Skeletal muscle satellite cell (primary cell): ENCODE measurements at regions not wholly inside any gene's neighbourhood (a gene's known extent, or its start where the extent isn't known, plus 50 kb on each side); places are given as distances from the start of the nearest gene placed in this dataset.

Source experiments
- H3K27me3 ChIP-seq: 2 replicates; pipeline ENCODE4 v1.7.0; 2013; ENCODE audit warnings: low read length; ENCODE audit not compliant: control insufficient read depth, insufficient read depth
- H3K36me3 ChIP-seq: 2 replicates; pipeline ENCODE4 v1.7.0; 2013; ENCODE audit warnings: mild to moderate bottlenecking, control low read depth, low read length; ENCODE audit not compliant: insufficient read depth
- H3K4me1 ChIP-seq: 2 replicates; pipeline ENCODE4 v1.7.0; 2013; ENCODE audit warnings: low read length; ENCODE audit not compliant: control insufficient read depth, insufficient read depth
- H3K4me2 ChIP-seq: 2 replicates; pipeline ENCODE4 v1.7.0; 2013; ENCODE audit warnings: mild to moderate bottlenecking, low read length
- H3K4me3 ChIP-seq: 2 replicates; pipeline ENCODE4 v1.7.0; 2013; ENCODE audit warnings: low read length
- H3K9ac ChIP-seq: 2 replicates; pipeline ENCODE4 v1.7.0; 2013; ENCODE audit warnings: mild to moderate bottlenecking, low read depth, low read length, moderate library complexity
- H3K9me3 ChIP-seq: replicated peaks from 2 replicates; pipeline ENCODE4 v1.7.0; 2013; ENCODE audit warnings: mild to moderate bottlenecking, control low read depth, low read length

GRCh38 chr5:93313672-93314071 lies 267.3 kb downstream of the NR2F1-AS1 start:
- Histone ChIP-seq H3K4me1 (peaks cover under 1% of the 10 kb centered on the region), H3K4me2 (no peak overlapping the region), H3K4me3 (no peak overlapping the region), H3K9ac (no peak overlapping the region), H3K27me3 (no peaks in the 10 kb centered on the region), H3K9me3 (no peaks in the 10 kb centered on the region), H3K36me3 (no peaks in the 10 kb centered on the region)

DNA sequence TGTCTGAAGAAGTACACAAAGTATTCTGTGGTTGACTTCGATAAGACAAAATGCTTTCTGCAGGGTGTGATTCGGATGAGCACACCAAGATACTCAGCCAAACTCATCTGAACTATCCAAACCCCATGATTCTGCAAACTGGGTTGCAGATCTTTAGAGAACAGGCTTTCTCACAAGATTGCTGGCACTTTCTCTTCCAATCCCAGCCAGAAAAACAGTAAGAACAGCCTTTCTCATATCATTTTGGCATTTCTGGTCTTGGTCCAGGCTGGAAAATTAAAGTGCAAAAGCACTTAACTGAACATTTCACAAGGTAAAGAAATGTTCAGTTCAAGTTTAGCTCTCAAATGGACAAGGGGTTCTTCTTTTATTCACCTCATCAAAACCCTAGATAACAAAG lies 269.1 kb downstream of the NR2F1-AS1 start:
- Histone ChIP-seq H3K27me3 (no peaks in the 10 kb centered on the region), H3K4me3 (no peak overlapping the region), H3K9me3 (no peaks in the 10 kb centered on the region), H3K4me1 (peaks cover 18% of the 10 kb centered on the region), H3K4me2 (no peak overlapping the region), H3K36me3 (no peaks in the 10 kb centered on the region), H3K9ac (no peak overlapping the region)

DNA sequence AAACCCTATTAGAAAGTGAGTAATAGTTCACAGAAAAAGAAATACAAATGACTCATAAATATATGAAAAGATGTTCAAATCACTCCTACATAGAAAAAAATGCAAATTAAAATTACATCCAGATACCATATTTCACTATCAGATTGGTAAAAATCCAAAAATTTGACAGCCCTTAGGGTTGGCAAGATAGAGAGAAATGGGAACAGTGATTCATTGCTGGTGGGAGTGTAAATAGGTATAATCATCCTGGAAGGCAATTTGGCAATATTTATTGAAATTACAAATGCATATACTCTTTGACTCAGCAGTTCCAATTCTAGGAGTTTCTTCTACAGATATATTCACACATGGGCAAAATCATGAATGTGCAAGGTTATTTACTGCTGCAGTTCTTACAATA lies 273.5 kb downstream of the NR2F1-AS1 start:
- H3K4me1 ChIP-seq = peaks cover 19% of the 10 kb centered on the region

DNA sequence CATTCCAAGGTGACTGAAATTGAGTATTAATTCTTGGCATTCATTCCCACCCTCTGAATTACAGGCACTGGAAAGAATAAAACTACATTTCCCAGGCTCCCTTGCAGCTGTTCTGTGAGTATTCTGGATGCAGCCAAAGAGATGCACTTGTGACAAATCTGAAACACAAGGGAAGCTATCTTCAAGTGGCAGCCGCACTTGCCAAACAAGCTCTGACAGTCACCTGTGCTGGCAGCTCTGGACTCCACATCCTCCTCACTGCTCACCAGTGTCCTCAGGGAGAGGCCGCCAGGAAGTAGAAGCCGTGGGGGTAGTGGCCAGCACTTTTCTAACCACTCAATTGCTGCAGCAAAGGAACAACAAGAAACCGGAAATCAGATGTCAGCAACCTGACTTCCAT lies 275.0 kb downstream of the NR2F1-AS1 start:
- H3K4me3 ChIP-seq = no peak overlapping the region
- H3K36me3 ChIP-seq = no peaks in the 10 kb centered on the region
- H3K9me3 ChIP-seq = no peaks in the 10 kb centered on the region
- no peak overlapping the region for H3K4me2 ChIP-seq
- H3K4me1 ChIP-seq = peaks cover 19% of the 10 kb centered on the region
- H3K9ac ChIP-seq = no peak overlapping the region
- H3K27me3 ChIP-seq = no peaks in the 10 kb centered on the region

More for the DNA sequence above, 273.5 kb downstream of the NR2F1-AS1 start:
- Histone ChIP-seq H3K9me3 (no peaks in the 10 kb centered on the region), H3K4me2 (no peak overlapping the region), H3K4me3 (no peak overlapping the region), H3K9ac (no peak overlapping the region), H3K27me3 (no peaks in the 10 kb centered on the region), H3K36me3 (no peaks in the 10 kb centered on the region)

GRCh38 chr5:93304456-93305250 lies 276.4 kb downstream of the NR2F1-AS1 start:
- Histone ChIP-seq H3K9me3 (no peaks in the 10 kb centered on the region), H3K4me1 (peaks cover 19% of the 10 kb centered on the region), H3K4me2 (no peak overlapping the region), H3K27me3 (no peaks in the 10 kb centered on the region), H3K36me3 (no peaks in the 10 kb centered on the region), H3K4me3 (no peak overlapping the region), H3K9ac (no peak overlapping the region)

DNA sequence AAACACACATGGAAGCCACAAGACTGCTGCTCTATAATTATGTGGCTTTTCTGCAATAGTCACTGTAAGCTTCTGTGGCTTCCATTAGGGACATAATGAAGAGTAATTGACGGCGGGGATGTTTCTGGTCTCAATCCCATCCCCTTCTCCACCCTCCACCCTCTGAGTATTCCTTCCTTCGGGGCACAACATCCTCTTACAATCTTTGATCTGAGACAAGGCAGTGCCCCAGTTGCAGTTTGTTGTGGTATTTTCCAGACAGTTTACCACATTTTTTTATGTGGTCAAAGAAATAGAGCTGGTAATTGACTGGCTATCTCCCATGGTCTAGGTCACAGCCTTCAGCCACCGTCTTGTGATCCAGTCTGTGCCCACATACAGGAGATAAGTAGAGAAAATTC lies 277.7 kb downstream of the NR2F1-AS1 start:
- Histone ChIP-seq H3K27me3 (no peaks in the 10 kb centered on the region), H3K36me3 (no peaks in the 10 kb centered on the region), H3K9ac (no peak overlapping the region), H3K4me1 (peaks cover 14% of the 10 kb centered on the region), H3K4me2 (no peak overlapping the region), H3K4me3 (no peak overlapping the region), H3K9me3 (no peaks in the 10 kb centered on the region)

DNA sequence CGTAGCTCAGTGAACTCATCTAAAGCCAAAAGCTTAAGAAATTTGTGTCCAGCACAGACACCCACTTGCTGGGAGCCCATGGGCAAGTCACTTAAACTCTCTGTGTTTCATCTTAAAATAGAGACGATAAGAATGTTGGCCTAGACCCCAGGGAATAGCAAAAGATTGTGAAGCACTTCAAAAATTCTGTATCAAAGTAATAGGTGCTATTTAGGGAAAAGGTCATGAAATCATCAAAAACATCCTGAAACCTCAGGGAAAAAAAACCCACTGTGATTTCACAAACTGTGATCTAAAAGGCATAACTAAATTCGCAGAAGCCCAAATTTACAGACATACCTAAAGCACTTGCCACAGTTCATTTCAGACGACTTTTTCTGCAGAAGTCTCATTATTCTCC lies 278.3 kb downstream of the NR2F1-AS1 start:
- H3K4me1 ChIP-seq = peaks cover 8% of the 10 kb centered on the region
- H3K27me3 ChIP-seq = no peaks in the 10 kb centered on the region
- no peaks in the 10 kb centered on the region for H3K36me3 ChIP-seq
- no peak overlapping the region for H3K9ac ChIP-seq
- H3K9me3 ChIP-seq = no peaks in the 10 kb centered on the region
- H3K4me2 ChIP-seq = no peak overlapping the region
- no peak overlapping the region for H3K4me3 ChIP-seq

DNA sequence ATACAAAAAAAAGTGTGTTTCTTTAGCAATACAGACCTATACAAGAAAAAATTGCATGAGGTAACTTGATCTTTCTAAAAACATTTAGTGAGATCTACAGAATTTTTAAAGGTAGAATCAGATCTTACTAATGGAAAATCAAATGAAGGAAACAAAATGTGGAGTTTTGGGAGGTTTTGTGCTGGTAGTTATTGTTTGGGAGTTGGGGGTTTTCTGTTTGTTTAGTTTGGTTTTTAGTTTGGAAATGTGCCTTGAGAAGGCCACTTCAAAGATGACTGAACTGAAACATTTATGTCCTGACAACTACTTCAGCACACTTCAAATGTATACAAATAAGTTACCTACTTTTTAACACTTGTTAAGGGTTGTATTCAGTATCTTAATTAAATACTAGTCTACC lies 280.1 kb downstream of the NR2F1-AS1 start:
- H3K4me3 ChIP-seq = no peak overlapping the region
- no peaks in the 10 kb centered on the region for H3K9me3 ChIP-seq
- no peak overlapping the region for H3K9ac ChIP-seq

DNA sequence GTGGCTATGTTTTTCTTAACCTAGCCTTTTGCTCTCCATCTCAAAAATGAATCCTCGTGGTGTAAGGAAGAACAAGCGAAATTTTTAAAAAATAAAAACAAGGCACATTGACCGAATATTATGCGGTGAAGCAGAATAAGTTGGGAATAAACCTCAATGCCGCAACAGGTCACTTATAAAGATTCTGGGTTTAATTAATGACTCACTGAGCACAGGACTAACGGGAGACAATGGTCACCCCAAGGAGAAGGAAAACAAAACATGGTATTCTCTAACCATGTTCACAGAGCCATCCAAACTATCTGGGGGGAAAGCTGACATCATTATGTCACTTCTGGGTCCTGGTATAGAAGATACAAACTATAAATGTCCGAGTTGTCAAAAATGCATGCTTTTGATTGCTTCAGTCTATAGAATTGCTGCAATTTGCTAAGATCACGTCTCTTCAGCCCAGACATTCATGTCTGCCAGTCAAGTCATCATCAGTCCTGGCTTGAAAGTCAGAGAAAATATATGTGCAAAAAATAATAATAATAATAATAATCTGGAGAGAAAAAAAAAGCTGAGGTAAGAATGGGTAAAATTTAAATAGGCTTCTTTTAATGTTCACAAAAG lies 280.6 kb downstream of the NR2F1-AS1 start:
- no peak overlapping the region for H3K9ac ChIP-seq
- no peaks in the 10 kb centered on the region for H3K9me3 ChIP-seq
- H3K4me1 ChIP-seq = peaks cover 13% of the 10 kb centered on the region
- H3K4me3 ChIP-seq = no peak overlapping the region
- H3K27me3 ChIP-seq = no peaks in the 10 kb centered on the region
- H3K36me3 ChIP-seq = no peaks in the 10 kb centered on the region
- no peak overlapping the region for H3K4me2 ChIP-seq

More for the DNA sequence above, 280.1 kb downstream of the NR2F1-AS1 start:
- Histone ChIP-seq H3K27me3 (no peaks in the 10 kb centered on the region), H3K4me2 (no peak overlapping the region), H3K36me3 (no peaks in the 10 kb centered on the region), H3K4me1 (peaks cover 7% of the 10 kb centered on the region)

DNA sequence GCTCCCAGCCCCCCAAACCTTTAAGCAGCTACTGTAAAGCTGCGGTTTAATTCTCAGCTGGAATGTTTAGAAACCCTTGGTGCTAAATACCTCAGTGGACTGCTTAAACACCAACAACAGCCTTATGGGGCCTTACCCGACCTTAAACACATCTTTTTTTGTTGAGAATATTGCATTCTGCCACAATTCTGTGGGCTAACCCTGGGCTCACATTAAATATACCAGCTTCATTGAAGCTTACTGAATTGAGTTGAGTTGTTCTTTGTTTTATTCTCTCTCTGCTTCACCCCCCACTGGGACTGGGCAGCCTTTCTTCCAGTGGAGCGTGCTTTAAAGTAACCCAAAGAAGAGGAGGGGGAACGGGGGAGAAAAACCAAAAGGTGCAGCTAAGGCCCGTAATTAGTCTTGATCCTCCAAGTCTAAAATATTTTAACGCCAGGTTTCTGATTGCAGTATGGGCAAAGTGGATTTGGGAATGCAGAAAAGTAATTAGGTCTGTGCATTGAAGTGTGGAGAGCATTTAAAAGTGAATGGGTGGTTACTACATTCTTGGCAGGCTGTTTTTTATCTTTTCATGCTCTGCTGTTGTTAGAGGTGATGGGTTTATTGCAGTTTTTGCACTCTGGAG lies 281.2 kb downstream of the NR2F1-AS1 start:
- no peak overlapping the region for H3K4me2 ChIP-seq
- H3K27me3 ChIP-seq = no peaks in the 10 kb centered on the region
- H3K4me3 ChIP-seq = no peak overlapping the region
- H3K36me3 ChIP-seq = no peaks in the 10 kb centered on the region
- H3K4me1 ChIP-seq = peaks cover 18% of the 10 kb centered on the region
- no peaks in the 10 kb centered on the region for H3K9me3 ChIP-seq
- no peak overlapping the region for H3K9ac ChIP-seq

DNA sequence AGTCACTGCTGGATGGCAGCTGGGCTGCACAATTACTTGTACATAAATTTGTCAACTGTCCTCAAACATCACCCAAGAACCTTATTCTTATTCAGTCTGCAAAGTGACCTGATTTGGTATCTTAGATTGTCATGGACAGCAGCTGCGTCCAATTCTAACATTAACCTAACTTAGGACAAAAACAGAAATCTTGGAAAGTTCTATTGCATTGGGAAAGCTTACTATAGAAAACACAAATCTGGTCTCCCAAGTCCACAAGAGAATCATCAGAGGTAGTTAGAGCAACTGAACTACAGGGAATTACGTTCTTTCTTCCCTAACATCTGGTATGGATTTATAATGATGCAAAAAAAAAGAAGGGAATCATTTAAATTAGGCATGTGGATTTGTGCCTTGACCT lies 283.9 kb downstream of the NR2F1-AS1 start:
- no peaks in the 10 kb centered on the region for H3K27me3 ChIP-seq
- H3K4me1 ChIP-seq = peaks cover 32% of the 10 kb centered on the region
- H3K4me3 ChIP-seq = no peak overlapping the region
- no peaks in the 10 kb centered on the region for H3K9me3 ChIP-seq
- no peak overlapping the region for H3K9ac ChIP-seq
- H3K4me2 ChIP-seq = no peak overlapping the region
- H3K36me3 ChIP-seq = no peaks in the 10 kb centered on the region
